Kidney (tissue), 13 donors: ENCODE measurements at regions not wholly inside any gene's neighbourhood (a gene's known extent, or its start where the extent isn't known, plus 50 kb on each side); places are given as distances from the start of the nearest gene placed in this dataset.

ENCODE experiments used
- DNase-seq, 5 donors: peaks; one replicate each; pipeline ENCODE4 v3.0.0-alpha.2; 2013 to 2020
- FAIRE-seq: peaks from 2 replicates; lab custom pipeline; 2012; peaks lifted over from hg19 to GRCh38; lab: Jason Lieb, UNC
- H3K27ac ChIP-seq, 2 donors: one replicate each; pipeline ENCODE4 v1.7.0; 2013; ENCODE audit warnings: low read depth in 2 of 2, low read length in 2 of 2, inconsistent platforms in 1 of 2
- H3K27me3 ChIP-seq: one replicate; pipeline ENCODE4 v1.7.1; 2013; ENCODE audit warnings: low read length, inconsistent platforms; ENCODE audit not compliant: control insufficient read depth, insufficient read depth
- H3K36me3 ChIP-seq, 3 donors: one replicate each; pipeline versions ENCODE4 v1.7.0 to v1.7.1; 2013; ENCODE audit warnings: low read length in 3 of 3, control low read depth in 1 of 3, inconsistent platforms in 1 of 3; ENCODE audit not compliant: insufficient read depth in 3 of 3, control insufficient read depth in 2 of 3
- H3K4me1 ChIP-seq, 3 donors: one replicate each; pipeline versions ENCODE4 v1.7.0 to v1.7.1; 2013; ENCODE audit warnings: low read length in 3 of 3, inconsistent platforms in 1 of 3, low read depth in 1 of 3; ENCODE audit not compliant: control insufficient read depth in 2 of 3, insufficient read depth in 2 of 3
- H3K4me3 ChIP-seq, 3 donors: one replicate each; pipeline versions ENCODE4 v1.7.0 to v1.8.1; 2013; ENCODE audit warnings: low read length in 3 of 3, control low read depth in 1 of 3, inconsistent platforms in 1 of 3
- H3K9ac ChIP-seq, 3 donors: one replicate each; pipeline versions ENCODE4 v1.7.0 to v1.7.1; 2013; ENCODE audit warnings: low read length in 3 of 3, control low read depth in 1 of 3, inconsistent platforms in 1 of 3
- H3K9me3 ChIP-seq, 3 donors: one replicate each; pipeline versions ENCODE4 v1.7.0 to v1.7.1; 2013; ENCODE audit warnings: low read length in 3 of 3, control low read depth in 1 of 3, inconsistent platforms in 1 of 3; ENCODE audit not compliant: control insufficient read depth in 2 of 3, insufficient read depth in 1 of 3
- intact Hi-C: fragments of 100-400 bp; cut with DNase I; formaldehyde crosslinking; loops from one replicate; pipeline ENCODE4 v1.11.1; 2022
- TF ChIP-seq, protein P1 (sequence below): IDR thresholded peaks from 3 replicates; pipeline ENCODE4 v1.5.1; 2012; ENCODE audit warnings: mild to moderate bottlenecking, moderate library complexity, borderline replicate concordance; ENCODE audit not compliant: insufficient read depth; ENCODE audit errors: extremely low read depth
- donor health status: control.
- donor health status: control.
- donor health status: control.
- donor health status: control.
- donor health status: control.
- donor health status: DM: yes; HTN: yes; CAD: no.
- donor health status: Normal renal cell carcinoma (clear cell type).

DNA sequence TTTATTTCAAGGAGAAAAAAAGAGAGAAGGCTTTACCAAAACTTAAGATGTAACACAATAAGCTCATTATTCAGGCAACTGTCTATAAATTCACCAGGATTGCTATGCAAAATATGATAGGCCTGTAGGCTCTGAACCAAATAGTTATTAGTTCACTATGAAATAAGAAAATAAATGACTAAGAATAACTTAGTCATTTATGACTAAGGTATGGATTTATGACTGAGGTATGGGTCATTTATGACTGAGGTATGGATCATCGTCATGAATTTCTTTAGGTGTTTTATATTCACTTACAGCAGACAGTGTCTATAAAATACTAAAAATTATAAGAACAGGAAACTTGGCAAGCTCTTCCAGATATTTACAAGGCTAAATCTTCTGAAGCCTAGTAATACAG is 52.1 kb upstream of the SNX9 start:
- no peaks in the 10 kb centered on the region for H3K27me3 ChIP-seq
- intact Hi-C loops: no loop called here
- H3K36me3 ChIP-seq: no peaks in the 10 kb centered on the region
- FAIRE-seq: no peak
- no peaks in the 10 kb centered on the region for H3K9me3 ChIP-seq
- TF ChIP-seq, protein P1, sequence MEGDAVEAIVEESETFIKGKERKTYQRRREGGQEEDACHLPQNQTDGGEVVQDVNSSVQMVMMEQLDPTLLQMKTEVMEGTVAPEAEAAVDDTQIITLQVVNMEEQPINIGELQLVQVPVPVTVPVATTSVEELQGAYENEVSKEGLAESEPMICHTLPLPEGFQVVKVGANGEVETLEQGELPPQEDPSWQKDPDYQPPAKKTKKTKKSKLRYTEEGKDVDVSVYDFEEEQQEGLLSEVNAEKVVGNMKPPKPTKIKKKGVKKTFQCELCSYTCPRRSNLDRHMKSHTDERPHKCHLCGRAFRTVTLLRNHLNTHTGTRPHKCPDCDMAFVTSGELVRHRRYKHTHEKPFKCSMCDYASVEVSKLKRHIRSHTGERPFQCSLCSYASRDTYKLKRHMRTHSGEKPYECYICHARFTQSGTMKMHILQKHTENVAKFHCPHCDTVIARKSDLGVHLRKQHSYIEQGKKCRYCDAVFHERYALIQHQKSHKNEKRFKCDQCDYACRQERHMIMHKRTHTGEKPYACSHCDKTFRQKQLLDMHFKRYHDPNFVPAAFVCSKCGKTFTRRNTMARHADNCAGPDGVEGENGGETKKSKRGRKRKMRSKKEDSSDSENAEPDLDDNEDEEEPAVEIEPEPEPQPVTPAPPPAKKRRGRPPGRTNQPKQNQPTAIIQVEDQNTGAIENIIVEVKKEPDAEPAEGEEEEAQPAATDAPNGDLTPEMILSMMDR: no peak
- no peak overlapping the region for H3K9ac ChIP-seq
- no peak overlapping the region for H3K27ac ChIP-seq
- H3K4me3 ChIP-seq: no peak overlapping the region
- no peak for DNase-seq
- H3K4me1 ChIP-seq: peaks cover 0 to 18% (median 8%) of the 10 kb centered on the region in 3 donors

DNA sequence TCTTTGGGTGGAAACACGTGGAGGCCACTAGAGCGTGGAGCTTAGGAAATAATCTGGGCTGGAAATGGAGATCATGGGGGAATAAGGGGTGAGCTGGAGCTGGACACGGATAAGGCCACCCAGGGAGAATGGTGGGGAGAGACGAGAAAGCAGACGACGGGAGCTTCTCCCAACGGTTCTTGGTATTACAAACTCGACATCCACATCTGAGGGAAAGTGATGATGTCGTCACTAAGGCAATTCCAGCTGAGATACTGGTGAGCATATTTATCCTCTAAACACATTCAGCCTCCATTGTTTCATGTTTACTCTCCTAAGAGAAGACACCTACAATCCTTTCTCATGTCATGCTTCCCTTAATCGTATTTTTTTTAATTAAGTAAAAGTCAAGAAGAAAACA is 50.2 kb upstream of the SNX9 start:
- H3K36me3 ChIP-seq: no peaks in the 10 kb centered on the region
- TF ChIP-seq, protein P1: no peak
- H3K4me1 ChIP-seq: peaks cover 0 to 15% (median 8%) of the 10 kb centered on the region in 3 donors
- no peak overlapping the region for H3K9ac ChIP-seq
- DNase-seq (no peak), FAIRE-seq (no peak)
- no peak overlapping the region for H3K4me3 ChIP-seq
- H3K9me3 ChIP-seq: no peaks in the 10 kb centered on the region
- no peaks in the 10 kb centered on the region for H3K27me3 ChIP-seq
- no peak overlapping the region for H3K27ac ChIP-seq
- intact Hi-C loops: no loop called here
